ENCODE measurements at regions not wholly inside any gene's neighbourhood (a gene's known extent, or its start where the extent isn't known, plus 50 kb on each side); places are given as distances from the start of the nearest gene placed in this dataset.

DNA sequence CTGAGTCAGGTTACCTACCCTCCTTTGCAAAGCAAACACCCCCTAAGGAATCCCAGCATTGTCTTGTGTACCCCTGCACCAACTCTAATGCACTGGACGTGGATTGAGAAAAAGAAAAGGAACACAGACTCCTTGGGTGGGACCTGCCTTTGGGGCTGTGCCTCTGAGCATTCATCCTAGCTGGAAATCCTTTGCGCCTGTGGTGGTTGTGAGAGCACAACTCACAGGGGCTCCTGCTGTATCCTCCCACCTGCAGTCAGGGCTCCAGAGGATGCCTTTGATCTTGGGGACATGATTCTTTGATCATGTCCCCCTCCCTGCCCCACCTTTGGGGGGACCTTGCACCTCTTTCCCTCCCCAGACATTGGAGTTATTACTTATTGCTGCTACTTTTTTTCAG is 338.5 kb downstream of the GADD45G start:
- DNase-seq (no peak), ATAC-seq (no peak)
- no peak overlapping the region for H3K4me3 Mint-ChIP-seq
- intact Hi-C loops (cut with micrococcal nuclease) = no loop called here
- TF ChIP-seq CTCF (IDR thresholded peaks at IDR 0.05) = no peak
- H3K27me3 Mint-ChIP-seq = peaks cover 10% of the 10 kb centered on the region
- ChIA-PET POLR2A (no interaction called here), CTCF (no interaction called here)
- no peaks in the 10 kb centered on the region for H3K4me1 Mint-ChIP-seq (ENCODE audit: low read depth)
- H3K36me3 Mint-ChIP-seq (ENCODE audit: low read depth) = no peaks in the 10 kb centered on the region
- H3K27ac Mint-ChIP-seq = no peak overlapping the region
- no peaks in the 10 kb centered on the region for H3K9me3 Mint-ChIP-seq

GRCh38 chr9:89943728-89944127 is 338.9 kb downstream of the GADD45G start:
- Mint-ChIP-seq H3K27me3 (peaks cover 9% of the 10 kb centered on the region), H3K4me1 (ENCODE audit: low read depth) (no peaks in the 10 kb centered on the region), H3K4me3 (no peak overlapping the region), H3K27ac (no peak overlapping the region), H3K36me3 (ENCODE audit: low read depth) (no peaks in the 10 kb centered on the region), H3K9me3 (no peaks in the 10 kb centered on the region)
- TF ChIP-seq CTCF (IDR thresholded peaks at IDR 0.05) = no peak
- POLR2A ChIA-PET = no interaction called here
- intact Hi-C loops (cut with micrococcal nuclease) = no loop called here
- DNase-seq = no peak
- CTCF ChIA-PET = interaction anchor here (1.3 kb wide), 1 partner anchor 56 kb away, joined by 4 read pairs; no protein-coding TSS in a partner anchor
- no peak for ATAC-seq

DNA sequence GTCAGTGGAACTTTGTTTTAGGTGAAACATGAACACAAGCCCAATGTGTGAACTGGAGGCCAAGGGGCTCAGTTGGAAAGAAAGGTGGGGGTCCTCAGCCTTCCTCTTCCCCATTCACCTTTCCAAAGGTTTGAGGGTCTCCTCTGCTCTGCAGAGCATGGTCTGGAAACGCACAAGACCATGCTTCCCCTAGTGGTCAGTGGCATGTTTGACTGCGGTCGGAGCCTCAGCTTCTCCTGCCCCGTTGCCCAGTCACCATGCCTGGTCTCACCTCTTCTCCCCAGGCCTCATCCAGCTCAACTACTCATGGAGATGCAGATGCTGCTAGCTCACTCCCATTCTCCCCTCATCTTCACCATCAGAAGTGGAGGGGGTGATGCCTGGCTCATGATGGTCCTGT is 340.3 kb downstream of the GADD45G start:
- H3K4me3 Mint-ChIP-seq = no peak overlapping the region
- no peak overlapping the region for H3K27ac Mint-ChIP-seq
- CTCF ChIA-PET = interaction anchor here (1.3 to 2.0 kb wide), 2 partner anchors 9 to 54 kb away, joined by 4 to 7 read pairs; no protein-coding TSS in a partner anchor

DNA sequence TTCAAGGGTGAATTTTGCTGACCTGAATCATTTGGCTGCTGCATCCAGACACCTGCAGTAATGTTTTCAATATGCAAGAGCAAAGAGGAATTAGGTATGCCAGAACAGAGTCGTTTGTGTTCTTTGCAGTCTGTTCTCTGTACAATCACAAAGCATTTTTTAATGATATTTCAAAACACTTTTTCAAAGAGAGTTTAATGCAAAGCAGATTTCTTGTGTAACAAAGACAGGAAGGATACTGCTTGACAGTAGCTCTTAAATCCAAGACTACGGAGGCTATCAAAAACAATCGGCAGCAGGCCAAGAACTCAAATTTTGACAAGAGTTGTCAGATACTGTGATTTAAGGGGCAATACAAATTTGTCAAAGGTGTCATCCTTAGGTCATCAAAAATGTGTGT is 341.9 kb downstream of the GADD45G start:
- Mint-ChIP-seq H3K27ac (no peak overlapping the region), H3K4me1 (ENCODE audit: low read depth) (no peaks in the 10 kb centered on the region), H3K9me3 (no peaks in the 10 kb centered on the region), H3K4me3 (no peak overlapping the region), H3K36me3 (ENCODE audit: low read depth) (no peaks in the 10 kb centered on the region), H3K27me3 (peaks cover 4% of the 10 kb centered on the region)
- DNase-seq = no peak
- no peak for TF ChIP-seq CTCF (IDR thresholded peaks at IDR 0.05)
- no peak for ATAC-seq
- ChIA-PET POLR2A (interaction anchor here (0.9 kb wide), 1 partner anchor 10 kb away, joined by 4 read pairs; no protein-coding TSS in a partner anchor), CTCF (interaction anchor here (1.0 to 2.0 kb wide), 3 partner anchors 11 to 72 kb away, joined by 3 to 7 read pairs (median 4); no protein-coding TSS in a partner anchor)
- intact Hi-C loops (cut with micrococcal nuclease) = no loop called here

More for the DNA sequence above, 340.3 kb downstream of the GADD45G start:
- H3K27me3 Mint-ChIP-seq = peaks cover 4% of the 10 kb centered on the region
- TF ChIP-seq CTCF (IDR thresholded peaks at IDR 0.05) = no peak
- H3K36me3 Mint-ChIP-seq (ENCODE audit: low read depth) = no peaks in the 10 kb centered on the region
- POLR2A ChIA-PET = no interaction called here
- DNase-seq (no peak), ATAC-seq (no peak)
- no peaks in the 10 kb centered on the region for H3K4me1 Mint-ChIP-seq (ENCODE audit: low read depth)
- intact Hi-C loops (cut with micrococcal nuclease) = no loop called here
- no peaks in the 10 kb centered on the region for H3K9me3 Mint-ChIP-seq

GRCh38 chr9:89949111-89949510 is 344.3 kb downstream of the GADD45G start:
- intact Hi-C loops (cut with micrococcal nuclease) = no loop called here
- ChIA-PET CTCF (no interaction called here), POLR2A (no interaction called here)
- ATAC-seq = no peak
- Mint-ChIP-seq H3K27me3 (no peaks in the 10 kb centered on the region), H3K4me3 (no peak overlapping the region), H3K9me3 (no peaks in the 10 kb centered on the region), H3K27ac (no peak overlapping the region), H3K4me1 (ENCODE audit: low read depth) (peaks cover 5% of the 10 kb centered on the region), H3K36me3 (ENCODE audit: low read depth) (no peaks in the 10 kb centered on the region)
- no peak for DNase-seq
- TF ChIP-seq CTCF (IDR thresholded peaks at IDR 0.05) = no peak

All from activated CD8-positive, alpha-beta T cell treated with anti-CD3 and anti-CD28 coated beads for 36 hours (primary cell).